ENCODE measurements at regions not wholly inside any gene's neighbourhood (a gene's known extent, or its start where the extent isn't known, plus 50 kb on each side); places are given as distances from the start of the nearest gene placed in this dataset.
"Not testable (repeated sequence)": the region's sequence is repeated elsewhere in the genome, so short reads cannot be mapped to it uniquely, and the experiment has no call there.

GRCh38 chr5:158499892-158500418, 599.8 kb downstream of the EBF1 start:
- no peak overlapping the region for H3K4me3 ChIP-seq
- TF ChIP-seq CTCF (IDR thresholded peaks at IDR 0.05) = no peak
- no peak for TF ChIP-seq POLR2A (IDR thresholded peaks at IDR 0.05)
- no peaks in the 10 kb centered on the region for H3K36me3 ChIP-seq (ENCODE audit: low read depth, missing control alignments)
- H3K27me3 ChIP-seq = no peaks in the 10 kb centered on the region
- H3K27ac ChIP-seq = no peak overlapping the region
- intact Hi-C loops (cut with DNase I; ENCODE audit: low total_unique reads) = no loop called here
- no peaks in the 10 kb centered on the region for H3K9me3 ChIP-seq
- no peak for DNase-seq
- H3K4me1 ChIP-seq = peaks cover 5% of the 10 kb centered on the region
- WGBS, 2 donors = 83 to 87% methylated on average over 6 of the region's 6 CpGs

- Histone ChIP-seq H3K27ac (no peak overlapping the region), H3K36me3 (ENCODE audit: low read depth, missing control alignments) (no peaks in the 10 kb centered on the region), H3K4me1 (peaks cover 5% of the 10 kb centered on the region), H3K4me3 (no peak overlapping the region), H3K27me3 (no peaks in the 10 kb centered on the region), H3K9me3 (no peaks in the 10 kb centered on the region)
- no peak for TF ChIP-seq CTCF (IDR thresholded peaks at IDR 0.05)
- WGBS, 2 donors = 67 to 73% methylated on average over 10 of the region's 10 CpGs
- intact Hi-C loops (cut with DNase I; ENCODE audit: low total_unique reads) = no loop called here
- no peak for DNase-seq
Observed at GRCh38 chr5:158499075-158499891, 600.4 kb downstream of the EBF1 start.

GRCh38 chr5:158496624-158497023, 603.1 kb downstream of the EBF1 start:
- no peak for DNase-seq
- peaks cover 5% of the 10 kb centered on the region for H3K4me1 ChIP-seq
- H3K27me3 ChIP-seq = no peaks in the 10 kb centered on the region
- H3K4me3 ChIP-seq = no peak overlapping the region
- no peak for TF ChIP-seq POLR2A (IDR thresholded peaks at IDR 0.05)
- no peaks in the 10 kb centered on the region for H3K36me3 ChIP-seq (ENCODE audit: low read depth, missing control alignments)
- H3K9me3 ChIP-seq = no peaks in the 10 kb centered on the region
- H3K27ac ChIP-seq = no peak overlapping the region
- intact Hi-C loops (cut with DNase I; ENCODE audit: low total_unique reads) = no loop called here
- 89 to 97% methylated on average over 3 of the region's 3 CpGs for WGBS, 2 donors

GRCh38 chr5:158494541-158494940, 605.2 kb downstream of the EBF1 start:
- Histone ChIP-seq H3K27me3 (no peaks in the 10 kb centered on the region), H3K4me1 (peaks cover 5% of the 10 kb centered on the region), H3K27ac (no peak overlapping the region), H3K4me3 (no peak overlapping the region), H3K9me3 (no peaks in the 10 kb centered on the region), H3K36me3 (ENCODE audit: low read depth, missing control alignments) (no peaks in the 10 kb centered on the region)
- no peak for DNase-seq
- WGBS, 2 donors = 94 to 97% methylated on average over 2 of the region's 2 CpGs
- no peak for TF ChIP-seq POLR2A (IDR thresholded peaks at IDR 0.05)
- no peak for TF ChIP-seq CTCF (IDR thresholded peaks at IDR 0.05)
- intact Hi-C loops (cut with DNase I; ENCODE audit: low total_unique reads) = no loop called here

GRCh38 chr5:158494044-158494443, 605.7 kb downstream of the EBF1 start:
- H3K4me1 ChIP-seq; DNase-seq; H3K27ac ChIP-seq; H3K9me3 ChIP-seq; H3K36me3 ChIP-seq (ENCODE audit: low read depth, missing control alignments); H3K27me3 ChIP-seq; H3K4me3 ChIP-seq; intact Hi-C loops (cut with DNase I; ENCODE audit: low total_unique reads): not testable (repeated sequence)
- 94 to 100% methylated on average over 2 of the region's 2 CpGs for WGBS, 2 donors

- no peak for DNase-seq
- Histone ChIP-seq H3K4me3 (no peak overlapping the region), H3K4me1 (peaks cover 3% of the 10 kb centered on the region), H3K36me3 (ENCODE audit: low read depth, missing control alignments) (no peaks in the 10 kb centered on the region), H3K27ac (no peak overlapping the region), H3K27me3 (no peaks in the 10 kb centered on the region), H3K9me3 (no peaks in the 10 kb centered on the region)
- TF ChIP-seq POLR2A (IDR thresholded peaks at IDR 0.05) = no peak
- WGBS, 2 donors = 86 to 90% methylated on average over 3 of the region's 3 CpGs
- intact Hi-C loops (cut with DNase I; ENCODE audit: low total_unique reads) = no loop called here
Observed at GRCh38 chr5:158492841-158493242, 606.9 kb downstream of the EBF1 start.
